ENCODE measurements at regions not wholly inside any gene's neighbourhood (a gene's known extent, or its start where the extent isn't known, plus 50 kb on each side); places are given as distances from the start of the nearest gene placed in this dataset.

DNA sequence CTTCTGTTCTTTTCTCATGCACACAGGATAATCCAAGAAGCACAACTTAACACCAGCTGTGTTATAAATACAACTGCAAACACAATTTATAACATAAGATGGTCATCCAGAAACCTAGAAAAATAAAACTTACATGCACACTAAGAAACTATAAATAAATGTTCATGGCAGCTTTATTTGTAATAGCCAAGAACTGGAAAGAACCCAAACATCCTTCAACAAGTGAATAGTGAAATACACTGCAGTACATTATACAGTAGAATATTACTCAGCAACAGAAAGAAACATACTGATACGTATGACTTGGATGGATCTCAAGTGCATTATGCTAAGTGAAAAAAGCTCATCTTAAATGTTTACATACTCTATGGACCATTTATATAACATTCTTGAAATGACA, 132.7 kb downstream of the SPTSSA start:
- POLR2A ChIA-PET, result interaction anchor here (1.3 kb wide), 1 partner anchor 8 kb away, joined by 3 read pairs; no protein-coding TSS in a partner anchor

DNA sequence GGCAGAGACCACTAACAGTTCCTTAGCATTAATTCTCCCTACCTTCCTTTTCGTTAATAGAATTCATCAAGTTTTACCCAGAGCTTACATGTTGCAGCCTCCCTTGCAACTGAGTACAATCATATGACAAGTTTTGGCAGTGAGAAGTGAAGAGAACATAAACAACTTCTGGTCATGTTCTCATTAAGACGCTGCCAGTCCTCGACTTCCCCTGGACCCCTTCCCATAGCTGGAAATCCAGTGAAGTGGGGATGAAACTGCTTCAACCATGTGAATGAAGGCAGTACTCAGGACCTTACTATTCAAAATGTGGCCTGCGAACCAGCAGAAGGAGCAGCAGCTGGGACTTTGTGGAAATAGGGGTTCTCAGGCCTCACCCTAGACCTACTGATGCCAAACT, 133.9 kb downstream of the SPTSSA start:
- Histone ChIP-seq H3K27ac (ENCODE audit: low read depth in 1 of 2, low read length in 2 of 2) (no peak overlapping the region), H3K27me3 (ENCODE audit: control insufficient read depth in 1 of 2, insufficient read depth in 2 of 2, low read length in 2 of 2) (no peaks in the 10 kb centered on the region), H3K4me3 (ENCODE audit: low read length) (no peak overlapping the region), H3K4me1 (ENCODE audit: insufficient read depth, low read length) (peaks cover 7% of the 10 kb centered on the region), H3K9me3 (ENCODE audit: control insufficient read depth in 1 of 2, insufficient read depth in 1 of 2, low read length in 2 of 2) (no peaks in the 10 kb centered on the region), H3K36me3 (ENCODE audit: insufficient read depth, low read length) (no peaks in the 10 kb centered on the region)
- peaks cover 11% of the 10 kb centered on the region for H3K4me1 Mint-ChIP-seq (ENCODE audit: low read depth)
- H3K36me3 Mint-ChIP-seq (ENCODE audit: low read depth), result no peaks in the 10 kb centered on the region
- POLR2A ChIA-PET, result interaction anchor here (1.3 kb wide), 1 partner anchor 10 kb away, joined by 3 read pairs; no protein-coding TSS in a partner anchor
- no peak overlapping the region for H3K27ac Mint-ChIP-seq
- intact Hi-C loops (cut with DNase I, micrococcal nuclease), result no loop called here
- peaks cover under 1% of the 10 kb centered on the region for H3K27me3 Mint-ChIP-seq
- CTCF ChIA-PET, result interaction anchor here (1.7 kb wide), 1 partner anchor 170 kb away, joined by 4 read pairs; no protein-coding TSS in a partner anchor
- no peaks in the 10 kb centered on the region for H3K9me3 Mint-ChIP-seq
- no peak for ATAC-seq (ENCODE audit: poor library complexity)
- H3K4me3 Mint-ChIP-seq, result no peak overlapping the region
- TF ChIP-seq, protein P1, sequence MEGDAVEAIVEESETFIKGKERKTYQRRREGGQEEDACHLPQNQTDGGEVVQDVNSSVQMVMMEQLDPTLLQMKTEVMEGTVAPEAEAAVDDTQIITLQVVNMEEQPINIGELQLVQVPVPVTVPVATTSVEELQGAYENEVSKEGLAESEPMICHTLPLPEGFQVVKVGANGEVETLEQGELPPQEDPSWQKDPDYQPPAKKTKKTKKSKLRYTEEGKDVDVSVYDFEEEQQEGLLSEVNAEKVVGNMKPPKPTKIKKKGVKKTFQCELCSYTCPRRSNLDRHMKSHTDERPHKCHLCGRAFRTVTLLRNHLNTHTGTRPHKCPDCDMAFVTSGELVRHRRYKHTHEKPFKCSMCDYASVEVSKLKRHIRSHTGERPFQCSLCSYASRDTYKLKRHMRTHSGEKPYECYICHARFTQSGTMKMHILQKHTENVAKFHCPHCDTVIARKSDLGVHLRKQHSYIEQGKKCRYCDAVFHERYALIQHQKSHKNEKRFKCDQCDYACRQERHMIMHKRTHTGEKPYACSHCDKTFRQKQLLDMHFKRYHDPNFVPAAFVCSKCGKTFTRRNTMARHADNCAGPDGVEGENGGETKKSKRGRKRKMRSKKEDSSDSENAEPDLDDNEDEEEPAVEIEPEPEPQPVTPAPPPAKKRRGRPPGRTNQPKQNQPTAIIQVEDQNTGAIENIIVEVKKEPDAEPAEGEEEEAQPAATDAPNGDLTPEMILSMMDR (IDR thresholded peaks at IDR 0.05), result no peak
- DNase-seq, result no peak

More for the DNA sequence above, 132.7 kb downstream of the SPTSSA start:
- Histone ChIP-seq H3K4me1 (ENCODE audit: insufficient read depth, low read length) (peaks cover 7% of the 10 kb centered on the region), H3K4me3 (ENCODE audit: low read length) (no peak overlapping the region), H3K9me3 (ENCODE audit: control insufficient read depth in 1 of 2, insufficient read depth in 1 of 2, low read length in 2 of 2) (no peaks in the 10 kb centered on the region), H3K27ac (ENCODE audit: low read depth in 1 of 2, low read length in 2 of 2) (no peak overlapping the region), H3K36me3 (ENCODE audit: insufficient read depth, low read length) (no peaks in the 10 kb centered on the region), H3K27me3 (ENCODE audit: control insufficient read depth in 1 of 2, insufficient read depth in 2 of 2, low read length in 2 of 2) (no peaks in the 10 kb centered on the region)
- Mint-ChIP-seq H3K9me3 (no peaks in the 10 kb centered on the region), H3K27me3 (no peaks in the 10 kb centered on the region), H3K4me1 (ENCODE audit: low read depth) (peaks cover 11% of the 10 kb centered on the region), H3K36me3 (ENCODE audit: low read depth) (no peaks in the 10 kb centered on the region), H3K4me3 (no peak overlapping the region), H3K27ac (no peak overlapping the region)
- TF ChIP-seq, protein P1 (IDR thresholded peaks at IDR 0.05), result no peak
- intact Hi-C loops (cut with DNase I, micrococcal nuclease), result no loop called here
- CTCF ChIA-PET, result interaction anchor here (1.7 kb wide), 1 partner anchor 169 kb away, joined by 4 read pairs; no protein-coding TSS in a partner anchor
- DNase-seq (no peak), ATAC-seq (ENCODE audit: poor library complexity) (no peak)

DNA sequence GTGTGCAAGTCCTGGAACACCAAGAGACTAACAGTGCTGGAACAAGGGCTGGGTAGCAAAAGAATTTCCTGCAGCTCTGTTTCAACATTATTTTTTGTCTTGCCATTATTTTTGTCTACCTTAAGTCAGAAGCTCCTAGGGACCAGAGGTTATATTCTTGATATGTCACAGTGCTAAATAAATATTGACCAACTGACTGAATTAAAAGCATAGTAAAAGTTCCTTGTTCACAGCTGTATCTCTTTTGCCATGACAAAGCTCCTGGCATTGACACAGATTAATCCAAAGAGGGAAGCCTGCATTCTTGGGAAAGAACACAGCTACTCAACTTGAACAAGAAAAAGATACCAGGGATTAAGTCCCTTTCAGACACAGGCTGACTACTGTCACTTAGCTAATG, 136.5 kb downstream of the SPTSSA start:
- no peak overlapping the region for H3K4me3 Mint-ChIP-seq
- no peaks in the 10 kb centered on the region for H3K9me3 Mint-ChIP-seq
- TF ChIP-seq, protein P1 (IDR thresholded peaks at IDR 0.05), result no peak
- H3K36me3 ChIP-seq (ENCODE audit: insufficient read depth, low read length), result no peaks in the 10 kb centered on the region
- DNase-seq (no peak), ATAC-seq (ENCODE audit: poor library complexity) (no peak)
- intact Hi-C loops (cut with DNase I, micrococcal nuclease), result no loop called here
- peaks cover 3% of the 10 kb centered on the region for H3K4me1 ChIP-seq (ENCODE audit: insufficient read depth, low read length)
- peaks cover 6% of the 10 kb centered on the region for H3K27me3 Mint-ChIP-seq
- no peak overlapping the region for H3K27ac ChIP-seq (ENCODE audit: low read depth in 1 of 2, low read length in 2 of 2)
- no peaks in the 10 kb centered on the region for H3K4me1 Mint-ChIP-seq (ENCODE audit: low read depth)
- no peak overlapping the region for H3K4me3 ChIP-seq (ENCODE audit: low read length)
- no peak overlapping the region for H3K27ac Mint-ChIP-seq
- POLR2A ChIA-PET, result no interaction called here
- no peaks in the 10 kb centered on the region for H3K9me3 ChIP-seq (ENCODE audit: control insufficient read depth in 1 of 2, insufficient read depth in 1 of 2, low read length in 2 of 2)
- CTCF ChIA-PET, result interaction anchor here (0.7 kb wide), 2 partner anchors 22 to 26 kb away, joined by 3 to 5 read pairs; no protein-coding TSS in a partner anchor
- H3K36me3 Mint-ChIP-seq (ENCODE audit: low read depth), result no peaks in the 10 kb centered on the region
- no peaks in the 10 kb centered on the region for H3K27me3 ChIP-seq (ENCODE audit: control insufficient read depth in 1 of 2, insufficient read depth in 2 of 2, low read length in 2 of 2)
